A549 (cell line): ENCODE measurements at regions not wholly inside any gene's neighbourhood (a gene's known extent, or its start where the extent isn't known, plus 50 kb on each side); places are given as distances from the start of the nearest gene placed in this dataset.
A peak's percentile ranks its signal among the peaks of the same experiment; 100 is the strongest.

Source experiments
- ATAC-seq, 2 experiments: fragments of 200-7000 bp in 1 of 2; fragments of >200 bp in 1 of 2; cut with Nextera tagmentation in 1 of 2; cut with Tn5 transposase in 1 of 2; 3 replicates each; pipeline versions ENCODE4 v1.8.0 to v1.9.1; 2018 to 2020; ENCODE audit warnings: mild to moderate bottlenecking in 1 of 2, moderate library complexity in 1 of 2
- CTCF ChIA-PET: fragments of 300-600 bp; sonication (Branson Sonifier 250); formaldehyde crosslinking; extraction: SDS; loops from one replicate; lab custom pipeline; 2021; ENCODE audit warnings: antibody characterized with exemption, inconsistent platforms; lab: Yijun Ruan, JAX
- POLR2A ChIA-PET: fragments of 350-600 bp; formaldehyde crosslinking; extraction: SDS; loops from one replicate; lab custom pipeline; 2021; ENCODE audit warnings: antibody characterized with exemption, inconsistent platforms; lab: Yijun Ruan, JAX
- DNase-seq, 2 experiments: peaks; one replicate each; pipeline versions ENCODE4 v3.0.0 to v3.0.0-alpha.2; 2011 to 2016; ENCODE audit warnings: low read depth in 1 of 2, low spot score in 1 of 2
- FAIRE-seq: peaks from 2 replicates; lab custom pipeline; 2011; peaks lifted over from hg19 to GRCh38; lab: Jason Lieb, UNC
- H3K27ac ChIP-seq, 2 experiments: fragments of >200 bp; sonication (Bioruptor Twin); formaldehyde crosslinking; 3 replicates each; pipeline ENCODE4 v1.5.1; 2016 to 2017
- H3K4me1 ChIP-seq: fragments of >200 bp; sonication (Bioruptor Twin); formaldehyde crosslinking; 3 replicates; pipeline ENCODE4 v1.6.1; 2016
- H3K4me2 ChIP-seq: fragments of >200 bp; sonication (Bioruptor Twin); formaldehyde crosslinking; 3 replicates; pipeline ENCODE4 v1.6.1; 2016
- H3K4me3 ChIP-seq: fragments of >200 bp; sonication (Bioruptor Twin); formaldehyde crosslinking; 3 replicates; pipeline ENCODE4 v1.5.1; 2016
- H3K9me3 ChIP-seq: fragments of >200 bp; sonication (Bioruptor Twin); formaldehyde crosslinking; 3 replicates; pipeline ENCODE4 v1.6.1; 2016
- CBX2 ChIP-seq: fragments of 200-600 bp; sonication (generic); IDR thresholded peaks from 2 replicates; pipeline ENCODE4 v1.6.1; 2016; ENCODE audit warnings: low read depth, mild to moderate bottlenecking, borderline replicate concordance
- CBX8 ChIP-seq: fragments of 200-600 bp; sonication (generic); IDR thresholded peaks from 2 replicates; pipeline ENCODE4 v1.6.1; 2016
- CHD4 ChIP-seq: fragments of 200-600 bp; sonication (generic); IDR thresholded peaks from 2 replicates; pipeline ENCODE4 v1.6.1; 2016; ENCODE audit warnings: antibody characterized with exemption, mild to moderate bottlenecking, borderline replicate concordance
- EHMT2 ChIP-seq: fragments of 200-600 bp; sonication (generic); IDR thresholded peaks from 2 replicates; pipeline ENCODE4 v1.6.1; 2016; ENCODE audit warnings: antibody characterized with exemption, low read depth, mild to moderate bottlenecking, moderate library complexity
- HDAC2 ChIP-seq: fragments of 200-600 bp; sonication (generic); IDR thresholded peaks from 2 replicates; pipeline ENCODE4 v1.6.1; 2016
- HOXB13 ChIP-seq: fragments of 250-450 bp; sonication (Bioruptor Pico); IDR thresholded peaks from 2 replicates; pipeline ENCODE4 v1.5.0; 2020; ENCODE audit warnings: low read depth, mild to moderate bottlenecking, moderate library complexity
- JUN ChIP-seq, 2 experiments: fragments of >200 bp; sonication (Bioruptor Twin); formaldehyde crosslinking; IDR thresholded peaks; 2 replicates in 1 of 2; 3 replicates in 1 of 2; pipeline ENCODE4 v1.6.1; 2016 to 2017
- JUNB ChIP-seq: fragments of >200 bp; sonication (Bioruptor Twin); formaldehyde crosslinking; IDR thresholded peaks from 2 replicates; pipeline ENCODE4 v1.6.1; 2016
- PHF8 ChIP-seq: fragments of 200-600 bp; sonication (generic); IDR thresholded peaks from 2 replicates; pipeline ENCODE4 v1.6.1; 2016; ENCODE audit warnings: low read depth, mild to moderate bottlenecking, antibody characterized with exemption, moderate library complexity, borderline replicate concordance
- POLR2AphosphoS2 ChIP-seq: conservative IDR thresholded peaks from 2 replicates; pipeline ENCODE4 v1.6.1; 2012; ENCODE audit warnings: low read length, improper control_type of control experiment, inconsistent platforms
- RFX5 ChIP-seq: fragments of 450-650 bp; IDR thresholded peaks from 2 replicates; pipeline ENCODE4 v1.7.1; 2014; ENCODE audit warnings: antibody characterized with exemption, mild to moderate bottlenecking, moderate library complexity
- SMC3 ChIP-seq: fragments of >200 bp; sonication (Bioruptor Twin); formaldehyde crosslinking; IDR thresholded peaks from 3 replicates; pipeline ENCODE4 v1.6.1; 2018; ENCODE audit warnings: inconsistent platforms
- TFCP2L1 ChIP-seq: fragments of 250-450 bp; sonication (Bioruptor Pico); IDR thresholded peaks from 2 replicates; pipeline ENCODE4 v1.5.0; 2021; ENCODE audit warnings: mild to moderate bottlenecking
- WGBS: methylation state at CpG from one replicate; pipeline ENCODE4 v1.1.6; 2017; ENCODE audit errors: missing lambda C conversion rate; 5-methylcytosine and 5-hydroxymethylcytosine counted together
- TF ChIP-seq, protein P1 (sequence below): fragments of 450-650 bp; IDR thresholded peaks from 2 replicates; pipeline ENCODE4 v1.6.1; 2014; ENCODE audit warnings: antibody characterized with exemption
- TF ChIP-seq, protein P2 (sequence below): fragments of 250-450 bp; sonication (Bioruptor Pico); IDR thresholded peaks from 2 replicates; pipeline ENCODE4 v1.5.0; 2020; ENCODE audit warnings: low read depth, mild to moderate bottlenecking, moderate library complexity
- TF ChIP-seq, protein P3 (sequence below): fragments of 200-600 bp; sonication (generic); IDR thresholded peaks from 2 replicates; pipeline ENCODE4 v1.6.1; 2016; ENCODE audit warnings: antibody characterized with exemption, mild to moderate bottlenecking, moderate library complexity

DNA sequence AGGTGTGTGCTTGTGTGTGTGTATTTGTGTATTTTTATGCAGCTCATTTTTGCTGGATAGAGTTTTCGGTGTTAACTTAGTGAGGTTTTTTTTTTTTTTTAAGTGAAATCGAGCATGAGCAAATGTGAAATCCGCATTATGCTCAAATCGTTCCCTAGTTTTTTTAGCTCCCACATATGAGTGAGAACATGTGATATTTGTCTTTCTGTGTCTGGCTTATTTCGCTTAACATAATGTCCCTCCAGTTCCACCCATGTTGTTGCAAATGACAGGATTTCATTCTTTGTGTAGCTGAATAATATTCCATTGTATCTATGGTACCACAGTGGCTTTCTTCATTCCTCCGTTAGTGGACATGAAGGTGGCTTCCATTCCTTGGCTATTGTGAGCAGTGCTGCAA is 1103.3 kb upstream of the EEF2KMT start (continued):
- TF ChIP-seq, protein P1, sequence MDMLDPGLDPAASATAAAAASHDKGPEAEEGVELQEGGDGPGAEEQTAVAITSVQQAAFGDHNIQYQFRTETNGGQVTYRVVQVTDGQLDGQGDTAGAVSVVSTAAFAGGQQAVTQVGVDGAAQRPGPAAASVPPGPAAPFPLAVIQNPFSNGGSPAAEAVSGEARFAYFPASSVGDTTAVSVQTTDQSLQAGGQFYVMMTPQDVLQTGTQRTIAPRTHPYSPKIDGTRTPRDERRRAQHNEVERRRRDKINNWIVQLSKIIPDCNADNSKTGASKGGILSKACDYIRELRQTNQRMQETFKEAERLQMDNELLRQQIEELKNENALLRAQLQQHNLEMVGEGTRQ, result no peak
- no peak for TF ChIP-seq CBX8

DNA sequence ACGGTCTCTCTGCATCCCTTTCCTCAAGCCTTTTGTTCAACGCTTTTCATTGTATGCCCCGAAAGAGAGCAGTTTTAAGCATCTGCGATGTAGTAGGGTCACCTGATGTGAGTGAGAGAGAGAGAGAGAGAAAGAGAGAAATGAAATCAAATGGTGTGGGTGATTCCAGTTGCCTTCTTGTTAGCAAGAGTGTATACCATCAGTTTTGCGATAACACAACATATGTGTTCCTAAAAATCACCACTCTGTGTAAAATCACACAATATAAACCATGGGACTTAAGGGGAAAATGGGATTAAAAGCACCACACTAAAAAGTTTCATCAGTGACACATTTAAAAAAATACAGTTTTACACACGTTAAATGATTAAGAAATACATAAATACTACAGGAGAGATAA is 1102.7 kb upstream of the EEF2KMT start:
- no peak for ATAC-seq
- CTCF ChIA-PET, result interaction anchor here (0.5 kb wide), 1 partner anchor 272 kb away, joined by 3 read pairs; no protein-coding TSS in a partner anchor
- H3K9me3 ChIP-seq, result no peaks in the 10 kb centered on the region
- TF ChIP-seq HOXB13 (CRISPR knock-in tag), result no peak
- TF ChIP-seq TFCP2L1 (CRISPR knock-in tag), result no peak
- TF ChIP-seq HDAC2, result no peak
- TF ChIP-seq, protein P2, sequence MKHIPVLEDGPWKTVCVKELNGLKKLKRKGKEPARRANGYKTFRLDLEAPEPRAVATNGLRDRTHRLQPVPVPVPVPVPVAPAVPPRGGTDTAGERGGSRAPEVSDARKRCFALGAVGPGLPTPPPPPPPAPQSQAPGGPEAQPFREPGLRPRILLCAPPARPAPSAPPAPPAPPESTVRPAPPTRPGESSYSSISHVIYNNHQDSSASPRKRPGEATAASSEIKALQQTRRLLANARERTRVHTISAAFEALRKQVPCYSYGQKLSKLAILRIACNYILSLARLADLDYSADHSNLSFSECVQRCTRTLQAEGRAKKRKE (CRISPR knock-in tag), result no peak
- TF ChIP-seq EHMT2, result no peak
- TF ChIP-seq RFX5, result no peak
- no peak overlapping the region for H3K4me3 ChIP-seq
- no peak overlapping the region for H3K4me2 ChIP-seq
- no peak for FAIRE-seq
- no peak for DNase-seq
- no peaks in the 10 kb centered on the region for H3K4me1 ChIP-seq
- H3K27ac ChIP-seq, result no peak overlapping the region
- WGBS, result 9% methylated on average over 6 of the region's 6 CpGs
- POLR2A ChIA-PET, result no interaction called here

DNA sequence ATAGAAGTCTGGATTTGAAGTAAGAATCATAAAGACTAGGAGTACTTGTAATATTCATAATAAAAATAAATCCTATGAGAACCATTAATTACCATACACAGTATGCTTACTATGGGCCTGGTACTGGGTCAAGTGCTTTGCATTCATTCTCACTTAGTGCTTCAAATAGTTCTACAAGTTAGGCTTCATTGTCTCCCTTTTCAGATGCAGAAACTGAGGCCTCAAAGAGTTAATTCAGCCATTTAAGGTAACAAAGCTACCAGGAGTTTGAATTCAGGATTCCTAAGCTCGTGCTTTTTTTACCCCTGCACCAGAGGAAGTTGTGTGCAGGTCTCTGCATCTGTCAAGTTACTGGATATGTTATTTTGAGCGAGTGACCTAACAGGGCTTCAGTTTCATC is 1098.4 kb upstream of the EEF2KMT start:
- ATAC-seq, result no peak
- TF ChIP-seq CHD4 (no peak), POLR2AphosphoS2 (no peak), PHF8 (no peak), SMC3 (no peak), JUN (IDR thresholded peaks at IDR 0.05) (no peak), CBX2 (no peak)
- TF ChIP-seq, all 56 proteins: peak for 0
- Histone ChIP-seq H3K4me1 (no peaks in the 10 kb centered on the region), H3K9me3 (no peaks in the 10 kb centered on the region), H3K4me2 (no peak overlapping the region), H3K4me3 (no peak overlapping the region), H3K27ac (no peak overlapping the region)
- no peak for DNase-seq
- 5% methylated on average over 2 of the region's 2 CpGs for WGBS
- no peak for FAIRE-seq
- ChIA-PET POLR2A (no interaction called here), CTCF (no interaction called here)

DNA sequence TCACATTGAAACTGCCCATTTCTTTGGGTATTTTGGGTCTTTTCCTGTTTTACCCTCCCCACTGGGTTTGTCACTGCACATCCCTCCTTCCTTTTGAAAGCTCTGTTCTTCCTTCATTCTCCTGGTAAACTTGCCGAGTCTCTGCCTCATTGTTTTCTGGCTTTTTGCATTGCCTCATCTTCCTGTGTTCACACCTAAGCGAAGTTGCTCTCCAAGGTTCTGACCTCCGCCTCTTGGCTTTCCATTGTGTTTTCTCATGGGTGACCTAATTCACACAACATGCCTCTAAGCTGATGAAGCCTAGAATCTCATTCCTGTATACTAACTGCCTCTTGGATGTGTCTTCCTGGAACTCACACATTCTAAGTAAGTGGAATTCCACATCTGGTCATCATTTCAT is 1096.1 kb upstream of the EEF2KMT start:
- 0% methylated on average over 3 of the region's 3 CpGs for WGBS
- POLR2A ChIA-PET, result no interaction called here

More for the DNA sequence above, 1096.1 kb upstream of the EEF2KMT start:
- ATAC-seq, result no peak
- CTCF ChIA-PET, result no interaction called here
- Histone ChIP-seq H3K4me1 (no peaks in the 10 kb centered on the region), H3K9me3 (no peaks in the 10 kb centered on the region), H3K27ac (no peak overlapping the region), H3K4me3 (no peak overlapping the region), H3K4me2 (no peak overlapping the region)
- no peak for DNase-seq
- no peak for FAIRE-seq
- no peak for TF ChIP-seq JUNB
- TF ChIP-seq, protein P3, sequence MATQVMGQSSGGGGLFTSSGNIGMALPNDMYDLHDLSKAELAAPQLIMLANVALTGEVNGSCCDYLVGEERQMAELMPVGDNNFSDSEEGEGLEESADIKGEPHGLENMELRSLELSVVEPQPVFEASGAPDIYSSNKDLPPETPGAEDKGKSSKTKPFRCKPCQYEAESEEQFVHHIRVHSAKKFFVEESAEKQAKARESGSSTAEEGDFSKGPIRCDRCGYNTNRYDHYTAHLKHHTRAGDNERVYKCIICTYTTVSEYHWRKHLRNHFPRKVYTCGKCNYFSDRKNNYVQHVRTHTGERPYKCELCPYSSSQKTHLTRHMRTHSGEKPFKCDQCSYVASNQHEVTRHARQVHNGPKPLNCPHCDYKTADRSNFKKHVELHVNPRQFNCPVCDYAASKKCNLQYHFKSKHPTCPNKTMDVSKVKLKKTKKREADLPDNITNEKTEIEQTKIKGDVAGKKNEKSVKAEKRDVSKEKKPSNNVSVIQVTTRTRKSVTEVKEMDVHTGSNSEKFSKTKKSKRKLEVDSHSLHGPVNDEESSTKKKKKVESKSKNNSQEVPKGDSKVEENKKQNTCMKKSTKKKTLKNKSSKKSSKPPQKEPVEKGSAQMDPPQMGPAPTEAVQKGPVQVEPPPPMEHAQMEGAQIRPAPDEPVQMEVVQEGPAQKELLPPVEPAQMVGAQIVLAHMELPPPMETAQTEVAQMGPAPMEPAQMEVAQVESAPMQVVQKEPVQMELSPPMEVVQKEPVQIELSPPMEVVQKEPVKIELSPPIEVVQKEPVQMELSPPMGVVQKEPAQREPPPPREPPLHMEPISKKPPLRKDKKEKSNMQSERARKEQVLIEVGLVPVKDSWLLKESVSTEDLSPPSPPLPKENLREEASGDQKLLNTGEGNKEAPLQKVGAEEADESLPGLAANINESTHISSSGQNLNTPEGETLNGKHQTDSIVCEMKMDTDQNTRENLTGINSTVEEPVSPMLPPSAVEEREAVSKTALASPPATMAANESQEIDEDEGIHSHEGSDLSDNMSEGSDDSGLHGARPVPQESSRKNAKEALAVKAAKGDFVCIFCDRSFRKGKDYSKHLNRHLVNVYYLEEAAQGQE, result peak; percentile 84
